ENCODE measurements at regions not wholly inside any gene's neighbourhood (a gene's known extent, or its start where the extent isn't known, plus 50 kb on each side); places are given as distances from the start of the nearest gene placed in this dataset.

DNA sequence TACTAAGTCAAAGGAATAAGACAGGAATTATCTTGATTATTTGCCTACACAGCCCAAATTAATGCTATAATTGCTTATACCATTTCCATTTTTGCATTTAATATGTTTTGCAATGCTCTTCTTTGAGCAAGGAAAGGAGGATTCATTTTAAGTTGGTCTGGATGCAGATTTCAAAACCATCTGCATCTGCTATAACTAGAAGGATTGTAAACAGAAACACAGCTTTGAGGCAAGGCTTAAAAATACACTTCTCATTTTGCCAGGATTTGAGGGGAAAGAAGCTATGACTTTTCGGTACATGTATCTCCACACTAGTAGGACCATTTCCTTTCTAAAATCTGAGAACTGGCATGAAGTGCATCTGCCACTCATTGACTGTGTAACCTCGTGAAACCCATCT lies 95.9 kb upstream of the MTNR1B start:
- TF ChIP-seq, protein P1, sequence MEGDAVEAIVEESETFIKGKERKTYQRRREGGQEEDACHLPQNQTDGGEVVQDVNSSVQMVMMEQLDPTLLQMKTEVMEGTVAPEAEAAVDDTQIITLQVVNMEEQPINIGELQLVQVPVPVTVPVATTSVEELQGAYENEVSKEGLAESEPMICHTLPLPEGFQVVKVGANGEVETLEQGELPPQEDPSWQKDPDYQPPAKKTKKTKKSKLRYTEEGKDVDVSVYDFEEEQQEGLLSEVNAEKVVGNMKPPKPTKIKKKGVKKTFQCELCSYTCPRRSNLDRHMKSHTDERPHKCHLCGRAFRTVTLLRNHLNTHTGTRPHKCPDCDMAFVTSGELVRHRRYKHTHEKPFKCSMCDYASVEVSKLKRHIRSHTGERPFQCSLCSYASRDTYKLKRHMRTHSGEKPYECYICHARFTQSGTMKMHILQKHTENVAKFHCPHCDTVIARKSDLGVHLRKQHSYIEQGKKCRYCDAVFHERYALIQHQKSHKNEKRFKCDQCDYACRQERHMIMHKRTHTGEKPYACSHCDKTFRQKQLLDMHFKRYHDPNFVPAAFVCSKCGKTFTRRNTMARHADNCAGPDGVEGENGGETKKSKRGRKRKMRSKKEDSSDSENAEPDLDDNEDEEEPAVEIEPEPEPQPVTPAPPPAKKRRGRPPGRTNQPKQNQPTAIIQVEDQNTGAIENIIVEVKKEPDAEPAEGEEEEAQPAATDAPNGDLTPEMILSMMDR (IDR thresholded peaks at IDR 0.05; ENCODE audit: low read depth, low read length): no peak
- no peak for DNase-seq (ENCODE audit: low read depth, low spot score)
- CTCF ChIA-PET: no interaction called here
- Histone ChIP-seq H3K9me3 (ENCODE audit: control insufficient read depth, insufficient read depth, low read length) (no peaks in the 10 kb centered on the region), H3K27ac (ENCODE audit: low read depth, low read length) (no peak overlapping the region), H3K4me3 (ENCODE audit: low read depth, low read length) (no peak overlapping the region), H3K27me3 (ENCODE audit: control insufficient read depth, insufficient read depth, low read length) (no peaks in the 10 kb centered on the region)
- POLR2A ChIA-PET: no interaction called here

GRCh38 chr11:92875473-92875872 lies 94.0 kb upstream of the MTNR1B start:
- H3K4me3 ChIP-seq (ENCODE audit: low read depth, low read length): no peak overlapping the region
- TF ChIP-seq, protein P1 (IDR thresholded peaks at IDR 0.05; ENCODE audit: low read depth, low read length): no peak
- H3K27ac ChIP-seq (ENCODE audit: low read depth, low read length): no peak overlapping the region
- CTCF ChIA-PET: no interaction called here
- no peak for DNase-seq (ENCODE audit: low read depth, low spot score)
- POLR2A ChIA-PET: no interaction called here
- H3K9me3 ChIP-seq (ENCODE audit: control insufficient read depth, insufficient read depth, low read length): no peaks in the 10 kb centered on the region
- H3K27me3 ChIP-seq (ENCODE audit: control insufficient read depth, insufficient read depth, low read length): no peaks in the 10 kb centered on the region

GRCh38 chr11:92879086-92879485 lies 90.4 kb upstream of the MTNR1B start:
- CTCF ChIA-PET: no interaction called here
- H3K27me3 ChIP-seq (ENCODE audit: control insufficient read depth, insufficient read depth, low read length): no peaks in the 10 kb centered on the region
- TF ChIP-seq, protein P1 (IDR thresholded peaks at IDR 0.05; ENCODE audit: low read depth, low read length): no peak
- H3K4me3 ChIP-seq (ENCODE audit: low read depth, low read length): no peak overlapping the region
- no peaks in the 10 kb centered on the region; the same call in 1 of the 2 replicates for H3K9me3 ChIP-seq (ENCODE audit: control insufficient read depth, insufficient read depth, low read length)
- POLR2A ChIA-PET: no interaction called here
- H3K27ac ChIP-seq (ENCODE audit: low read depth, low read length): no peak overlapping the region
- DNase-seq (ENCODE audit: low read depth, low spot score): no peak

- Histone ChIP-seq H3K27ac (ENCODE audit: low read depth, low read length) (no peak overlapping the region), H3K9me3 (ENCODE audit: control insufficient read depth, insufficient read depth, low read length) (no peaks in the 10 kb centered on the region; the same call in 1 of the 2 replicates), H3K4me3 (ENCODE audit: low read depth, low read length) (no peak overlapping the region), H3K27me3 (ENCODE audit: control insufficient read depth, insufficient read depth, low read length) (no peaks in the 10 kb centered on the region)
- TF ChIP-seq, protein P1 (IDR thresholded peaks at IDR 0.05; ENCODE audit: low read depth, low read length): no peak
- POLR2A ChIA-PET: no interaction called here
- DNase-seq (ENCODE audit: low read depth, low spot score): no peak
- CTCF ChIA-PET: no interaction called here
Observed at GRCh38 chr11:92880381-92880780, 89.1 kb upstream of the MTNR1B start.

DNA sequence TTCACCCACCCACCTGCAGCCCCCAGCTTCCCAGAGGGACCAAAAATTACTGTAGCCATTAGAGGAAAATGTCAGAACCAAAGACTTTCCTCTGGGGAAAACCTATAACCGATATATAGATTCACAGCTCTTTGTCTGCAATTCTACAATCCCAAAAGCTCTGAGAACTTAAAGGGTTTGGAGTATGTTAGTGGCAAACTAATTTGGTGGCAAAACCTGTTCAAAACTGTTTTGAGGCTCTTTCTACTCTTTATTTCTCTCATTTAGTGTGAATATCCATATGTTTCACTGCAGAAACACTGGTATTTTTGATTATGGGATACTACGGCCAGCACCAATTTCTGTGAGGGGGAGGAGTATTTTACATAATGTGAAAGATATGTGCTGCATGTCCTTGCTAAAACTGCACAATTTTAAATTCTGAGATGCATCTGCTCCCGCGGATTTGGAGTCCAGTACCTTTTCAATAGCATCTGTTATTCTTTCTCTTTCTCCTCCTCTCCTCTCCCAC lies 87.5 kb upstream of the MTNR1B start:
- Histone ChIP-seq H3K27ac (ENCODE audit: low read depth, low read length) (no peak overlapping the region), H3K4me3 (ENCODE audit: low read depth, low read length) (no peak overlapping the region), H3K9me3 (ENCODE audit: control insufficient read depth, insufficient read depth, low read length) (no peaks in the 10 kb centered on the region; the same call in 1 of the 2 replicates), H3K27me3 (ENCODE audit: control insufficient read depth, insufficient read depth, low read length) (no peaks in the 10 kb centered on the region)
- ChIA-PET POLR2A (no interaction called here), CTCF (interaction anchor here (1.0 kb wide), 1 partner anchor 670 kb away, joined by 3 read pairs; no protein-coding TSS in a partner anchor)
- DNase-seq (ENCODE audit: low read depth, low spot score): no peak
- TF ChIP-seq, protein P1 (IDR thresholded peaks at IDR 0.05; ENCODE audit: low read depth, low read length): no peak

Data from AG04450 (cell line).